Ovary (tissue), 3 donors: ENCODE measurements at regions not wholly inside any gene's neighbourhood (a gene's known extent, or its start where the extent isn't known, plus 50 kb on each side); places are given as distances from the start of the nearest gene placed in this dataset.

Source experiments
- POLR2A ChIP-seq: fragments of 450-650 bp; IDR thresholded peaks from one replicate; pipeline ENCODE4 v1.6.1; 2017; ENCODE audit warnings: antibody characterized with exemption, mild to moderate bottlenecking, moderate library complexity
- TF ChIP-seq, protein P1 (sequence below), 3 donors: fragments of 450-650 bp in 2 of 3; fragments of 200-600 bp in 1 of 3; IDR thresholded peaks; one replicate each; pipeline versions ENCODE4 v1.5.1 to v1.8.0; 2016 to 2022; ENCODE audit warnings: antibody characterized with exemption in 3 of 3, mild to moderate bottlenecking in 1 of 3
- donor health status: DM: no; HTN: no; CAD: no.

GRCh38 chr5:157948738-157949410 lies 89.9 kb upstream of the CLINT1 start:
- TF ChIP-seq, protein P1, sequence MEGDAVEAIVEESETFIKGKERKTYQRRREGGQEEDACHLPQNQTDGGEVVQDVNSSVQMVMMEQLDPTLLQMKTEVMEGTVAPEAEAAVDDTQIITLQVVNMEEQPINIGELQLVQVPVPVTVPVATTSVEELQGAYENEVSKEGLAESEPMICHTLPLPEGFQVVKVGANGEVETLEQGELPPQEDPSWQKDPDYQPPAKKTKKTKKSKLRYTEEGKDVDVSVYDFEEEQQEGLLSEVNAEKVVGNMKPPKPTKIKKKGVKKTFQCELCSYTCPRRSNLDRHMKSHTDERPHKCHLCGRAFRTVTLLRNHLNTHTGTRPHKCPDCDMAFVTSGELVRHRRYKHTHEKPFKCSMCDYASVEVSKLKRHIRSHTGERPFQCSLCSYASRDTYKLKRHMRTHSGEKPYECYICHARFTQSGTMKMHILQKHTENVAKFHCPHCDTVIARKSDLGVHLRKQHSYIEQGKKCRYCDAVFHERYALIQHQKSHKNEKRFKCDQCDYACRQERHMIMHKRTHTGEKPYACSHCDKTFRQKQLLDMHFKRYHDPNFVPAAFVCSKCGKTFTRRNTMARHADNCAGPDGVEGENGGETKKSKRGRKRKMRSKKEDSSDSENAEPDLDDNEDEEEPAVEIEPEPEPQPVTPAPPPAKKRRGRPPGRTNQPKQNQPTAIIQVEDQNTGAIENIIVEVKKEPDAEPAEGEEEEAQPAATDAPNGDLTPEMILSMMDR (IDR thresholded peaks at IDR 0.05) = peak; percentile 45 to 73 (median 54)
- TF ChIP-seq POLR2A = no peak
